GM19372 (cell line): ENCODE measurements at regions not wholly inside any gene's neighbourhood (a gene's known extent, or its start where the extent isn't known, plus 50 kb on each side); places are given as distances from the start of the nearest gene placed in this dataset.

Experiments
- ATAC-seq: cut with Tn5 transposase; IDR thresholded peaks from one replicate; pipeline ENCODE4 v1.9.1; 2021; ENCODE audit warnings: mild to moderate bottlenecking, low read depth, moderate library complexity; ENCODE audit not compliant: unreplicated experiment

DNA sequence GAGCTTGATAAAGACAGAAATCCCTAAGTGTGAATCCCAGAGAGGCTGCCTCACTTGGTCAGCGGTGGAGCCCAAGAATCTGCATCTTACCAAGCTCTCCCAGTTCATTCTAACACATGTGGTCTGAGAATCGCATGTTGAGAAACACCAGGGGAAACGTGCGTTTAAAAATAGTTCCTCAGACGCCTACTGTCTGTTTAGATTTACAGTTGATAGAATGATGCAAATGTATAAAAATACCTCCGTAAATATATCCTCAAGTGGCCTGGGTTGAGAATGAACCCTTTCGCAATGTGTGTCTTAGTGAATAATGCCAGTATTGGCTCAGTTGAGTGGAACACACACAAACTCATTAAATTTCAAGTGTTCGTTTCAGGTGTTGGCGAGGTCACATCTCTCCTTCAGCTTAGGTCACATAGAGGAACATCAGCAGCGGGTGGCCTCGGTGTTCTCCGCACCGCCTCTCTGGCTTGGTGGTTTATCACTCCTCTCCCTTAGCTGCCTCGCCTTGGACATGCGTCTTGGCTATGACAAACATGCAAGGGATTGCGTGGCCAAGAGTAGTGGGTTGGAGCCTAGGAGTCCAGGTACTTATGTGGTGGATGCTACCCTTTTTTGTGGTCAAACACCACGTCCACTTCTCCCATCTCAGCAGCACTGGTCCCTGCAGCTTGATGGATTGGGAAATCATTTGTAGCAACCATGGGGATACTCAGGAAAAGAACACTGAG is 117.6 kb upstream of the SPATA13 start:
- ATAC-seq: no peak

DNA sequence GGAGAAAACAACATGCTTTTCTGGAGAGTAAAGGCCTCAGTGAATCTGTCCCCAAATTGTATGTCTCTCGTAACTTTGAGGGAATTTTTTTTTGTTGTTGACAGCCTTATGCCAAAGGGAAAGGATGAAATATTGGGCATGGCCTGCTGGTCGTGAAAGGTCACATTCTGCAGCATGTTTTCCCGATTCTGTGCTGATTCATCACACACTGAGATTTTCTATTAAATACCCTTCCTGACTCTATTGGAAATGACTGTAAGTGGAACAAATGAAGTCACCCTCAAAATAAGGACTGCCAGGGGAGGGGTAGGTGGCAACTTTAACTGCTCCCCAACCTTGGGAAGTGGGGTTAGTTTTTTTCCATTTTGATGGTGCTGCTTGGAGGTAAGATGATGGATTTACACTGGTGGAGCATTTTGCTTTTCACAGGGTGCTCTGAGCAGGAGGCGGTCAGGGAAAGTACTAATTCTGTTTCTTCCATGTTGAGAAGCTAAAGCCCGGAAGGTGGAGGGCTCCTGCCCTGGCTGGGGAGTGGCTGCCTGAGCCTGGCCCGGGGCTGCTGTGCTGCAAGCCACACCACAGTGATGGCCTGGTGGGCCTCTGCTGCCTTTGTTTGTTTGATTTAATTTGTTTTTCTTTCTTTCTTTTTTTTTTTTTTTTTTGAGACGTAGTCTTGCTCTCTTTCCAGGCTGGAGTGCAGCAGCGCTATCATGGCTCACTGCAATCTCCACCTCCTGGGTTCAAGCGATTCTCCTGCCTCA is 116.8 kb upstream of the SPATA13 start:
- ATAC-seq: no peak

DNA sequence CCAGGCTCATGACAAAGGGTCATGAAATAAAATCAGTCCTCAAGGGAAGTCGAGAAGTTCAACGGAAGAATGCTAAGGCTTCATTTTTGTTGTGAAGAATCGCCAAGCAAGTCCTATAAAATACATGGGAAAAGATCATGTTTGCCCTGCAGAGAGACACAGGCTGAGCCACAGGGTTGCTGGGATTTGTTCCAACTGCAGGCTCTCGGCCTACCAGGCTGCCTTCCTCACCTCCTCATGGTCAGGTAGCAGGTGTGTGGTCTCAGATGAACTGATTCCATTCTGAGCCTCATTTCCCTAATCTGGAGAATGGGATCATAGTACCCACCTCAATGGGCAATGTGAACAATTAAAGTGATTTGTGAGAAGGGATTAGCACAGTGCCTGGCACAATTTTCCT is 114.9 kb upstream of the SPATA13 start:
- ATAC-seq: no peak

DNA sequence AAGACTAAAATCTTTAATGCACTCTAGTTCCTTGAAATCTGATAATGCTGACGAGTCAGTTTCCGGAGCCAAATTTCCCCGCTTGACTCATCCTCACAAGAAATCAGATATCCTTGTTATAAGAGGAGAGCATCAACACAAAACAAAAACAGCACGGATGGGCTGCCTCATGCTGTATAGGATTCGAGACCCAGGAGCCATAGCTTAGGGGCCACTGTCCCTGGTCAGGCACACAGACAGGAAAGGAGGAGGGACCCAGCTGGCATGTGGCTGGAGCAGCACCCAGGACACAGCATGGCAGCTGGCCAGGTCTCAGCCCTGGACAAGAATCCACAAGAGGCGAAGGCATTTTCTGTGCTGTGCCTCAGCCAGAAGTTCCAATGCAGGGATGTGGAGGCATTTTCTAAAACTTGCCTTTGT is 110.2 kb upstream of the SPATA13 start:
- no peak for ATAC-seq

DNA sequence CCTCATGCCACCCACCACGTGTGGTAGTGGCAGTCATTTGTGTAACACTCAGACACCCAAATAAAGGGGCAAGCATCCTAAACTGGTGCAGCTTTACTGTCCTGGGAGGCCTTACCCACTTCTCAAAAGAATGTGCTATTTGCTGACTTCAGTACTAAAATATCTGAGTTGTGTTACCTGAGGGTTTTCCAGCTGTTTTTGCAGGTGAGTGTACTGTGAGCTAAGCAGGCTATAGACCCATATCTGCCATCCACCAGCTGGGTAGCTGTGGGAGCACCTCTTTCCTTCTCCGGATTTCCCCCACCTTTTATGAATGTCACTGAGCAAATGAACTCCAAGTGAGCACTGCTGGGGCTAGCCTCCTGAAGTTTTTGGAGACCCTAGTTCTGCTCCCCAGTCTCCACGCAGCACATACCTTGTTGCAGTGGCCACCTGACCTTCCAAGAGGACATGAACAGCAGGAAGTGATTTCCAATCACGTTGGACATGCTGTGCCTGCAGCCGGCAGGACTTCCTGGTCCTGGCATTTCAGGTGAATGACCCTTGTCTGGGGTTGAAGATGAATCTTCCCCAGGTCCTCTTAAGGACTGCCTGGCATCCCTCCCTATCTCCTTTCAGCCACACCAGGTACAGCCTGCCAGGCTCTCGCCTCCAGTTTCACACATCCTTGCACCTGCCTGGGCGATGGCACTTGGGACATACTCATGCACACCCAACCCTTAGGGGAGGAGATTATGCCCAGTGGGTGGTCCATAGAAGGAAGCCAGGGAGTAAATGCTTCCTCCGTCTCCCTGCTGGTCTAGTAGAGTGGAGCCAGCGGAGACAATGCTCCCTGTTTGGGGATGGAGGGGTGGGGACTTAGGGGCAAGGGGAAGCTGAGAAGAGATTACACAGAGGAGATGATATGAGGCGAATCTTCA is 109.5 kb upstream of the SPATA13 start:
- ATAC-seq: no peak

DNA sequence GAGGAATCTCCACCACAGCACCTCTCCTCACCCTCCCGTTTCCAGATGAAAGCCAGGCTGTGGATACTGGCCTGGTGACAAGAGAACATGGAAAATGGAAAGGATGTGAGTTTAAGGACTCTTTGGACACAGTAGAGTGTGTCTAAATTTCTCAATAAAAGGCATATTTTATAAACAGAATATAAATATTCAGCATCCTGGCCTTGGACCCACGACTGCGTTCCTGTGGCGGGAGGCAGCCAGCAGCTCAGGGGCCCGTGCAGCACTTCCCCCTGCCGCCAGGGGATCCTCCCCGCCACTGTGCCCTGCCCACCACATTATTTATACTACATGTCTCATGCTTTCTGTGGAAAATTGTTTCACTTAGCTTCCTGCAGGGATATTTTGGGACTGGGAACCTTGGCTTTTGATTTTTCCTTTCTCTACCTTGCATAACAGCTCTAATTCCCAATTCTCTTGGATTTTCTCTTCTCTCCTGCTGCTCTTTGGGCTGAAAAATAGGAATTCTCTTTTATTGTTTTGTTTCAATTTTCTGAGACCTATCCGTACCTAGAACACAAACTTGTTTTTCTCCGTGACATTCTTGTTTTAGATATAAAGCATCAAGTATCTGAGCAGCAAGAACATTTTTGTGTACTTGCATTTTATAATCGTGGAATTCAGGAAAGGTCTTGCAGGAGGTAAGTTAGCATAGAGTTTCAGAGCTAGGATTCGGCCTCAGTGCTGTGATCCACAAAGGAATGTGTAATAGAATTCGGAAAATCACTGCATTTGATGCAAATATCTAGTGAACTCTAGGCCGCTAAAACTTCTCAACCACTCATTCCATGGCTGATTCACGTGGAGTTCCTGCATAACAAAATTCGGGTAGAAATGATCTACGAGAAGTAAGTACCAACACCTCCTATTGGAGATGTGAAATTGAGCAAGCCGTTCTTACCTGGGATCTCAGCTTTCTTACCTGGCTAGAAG is 107.7 kb upstream of the SPATA13 start:
- no peak for ATAC-seq

DNA sequence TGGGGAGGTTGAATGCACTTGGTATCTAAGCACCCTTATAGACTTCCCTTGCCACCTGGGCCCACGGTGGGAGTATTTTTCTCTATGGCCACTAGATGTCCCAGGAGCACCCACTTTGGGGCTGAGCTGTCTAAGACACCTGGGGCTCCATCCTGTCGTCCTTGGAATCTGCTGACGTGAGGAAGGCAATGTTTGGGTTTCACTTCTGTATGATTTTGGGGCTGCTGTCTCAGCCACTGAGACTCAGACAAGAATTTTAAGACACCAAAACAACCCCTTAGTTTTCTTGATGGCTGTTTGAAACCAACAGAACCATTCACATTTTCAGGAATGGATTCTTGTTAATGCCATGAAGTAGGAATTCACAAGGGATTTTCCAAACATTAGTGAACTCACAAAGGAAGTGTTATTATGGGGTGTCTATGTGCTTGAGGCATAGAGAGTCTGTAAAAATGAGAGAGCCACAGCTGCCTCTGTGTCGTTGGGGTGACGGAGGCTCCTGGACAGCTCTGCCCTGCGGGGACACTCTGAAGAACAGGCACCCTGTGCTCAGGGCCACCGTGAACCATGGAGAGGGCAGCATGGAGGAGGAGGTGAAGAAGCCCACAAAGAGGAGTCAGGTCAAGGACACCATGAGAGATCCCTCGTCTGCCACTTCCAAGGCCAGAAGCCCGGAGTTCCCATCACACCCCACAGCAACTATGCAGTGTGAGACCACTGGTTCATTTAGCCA is 106.8 kb upstream of the SPATA13 start:
- peak; percentile 77 for ATAC-seq

DNA sequence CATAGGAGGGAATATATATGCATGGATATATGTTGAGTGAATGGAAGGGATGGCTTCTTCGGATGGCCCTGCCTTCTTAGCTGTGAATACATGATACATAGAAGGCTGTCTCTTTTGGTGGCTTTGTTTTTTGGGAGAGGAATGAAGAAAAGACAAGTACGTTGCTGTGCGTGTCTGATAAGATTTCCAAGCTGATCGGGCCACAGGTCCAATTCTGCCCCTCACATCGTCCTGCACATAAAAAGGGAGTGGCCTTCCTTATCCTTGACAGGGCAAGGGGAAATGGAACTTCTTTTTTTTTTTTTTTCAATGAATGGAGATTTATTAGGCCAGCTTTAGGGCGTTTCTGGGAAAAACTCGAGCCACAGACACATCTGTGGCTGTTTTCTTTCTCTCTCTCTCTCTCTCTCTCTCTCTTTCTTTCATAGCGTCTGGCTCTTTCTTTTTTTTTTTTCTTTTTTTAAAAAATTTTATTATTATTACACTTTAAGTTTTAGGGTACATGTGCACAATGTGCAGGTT is 103.8 kb upstream of the SPATA13 start:
- no peak for ATAC-seq

DNA sequence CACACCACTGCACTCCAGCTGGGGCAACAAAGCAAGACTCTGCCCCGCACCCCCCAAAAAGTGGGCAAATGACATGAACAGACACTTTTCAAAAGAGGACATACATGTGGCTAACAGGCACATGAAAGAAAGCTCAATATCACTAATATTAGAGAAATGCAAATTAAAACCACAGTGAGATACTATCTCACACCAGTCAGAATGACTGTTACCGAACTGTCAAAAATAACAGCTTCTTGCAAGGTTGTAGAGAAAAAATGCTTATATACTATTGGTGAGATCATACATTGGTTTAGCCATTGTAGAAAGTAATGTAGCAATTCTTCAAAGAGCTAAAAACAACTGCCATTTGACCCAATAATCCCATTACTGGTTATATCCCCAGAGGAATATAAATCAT is 99.5 kb upstream of the SPATA13 start:
- ATAC-seq: no peak

DNA sequence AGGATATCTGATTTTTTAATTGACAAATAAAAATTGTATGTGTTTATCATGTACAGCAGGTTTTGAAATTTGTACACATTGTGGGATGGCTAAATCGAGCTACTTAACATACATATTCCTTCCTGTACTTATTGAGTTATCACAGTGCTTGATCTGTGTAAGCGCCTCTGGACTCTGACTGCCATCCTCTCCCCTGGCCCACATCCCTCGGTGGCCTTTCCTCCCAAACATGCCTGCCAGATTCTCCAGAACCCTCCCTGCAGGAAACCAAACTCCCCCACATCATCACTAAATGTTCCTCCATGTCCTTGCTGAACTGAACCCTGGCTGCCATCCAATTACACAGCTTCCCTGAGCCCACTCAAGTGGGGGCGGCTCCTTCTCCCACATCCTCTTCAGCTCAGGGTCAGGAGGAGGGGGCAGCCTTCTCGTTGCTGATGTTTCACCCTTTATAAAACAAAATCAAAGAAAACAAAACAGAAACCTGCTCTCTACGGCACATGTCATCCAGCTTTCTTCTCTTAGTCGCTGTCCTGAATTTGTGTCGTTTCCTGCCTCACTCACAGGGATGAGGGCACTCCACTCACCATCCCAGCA is 97.1 kb upstream of the SPATA13 start:
- ATAC-seq: no peak

DNA sequence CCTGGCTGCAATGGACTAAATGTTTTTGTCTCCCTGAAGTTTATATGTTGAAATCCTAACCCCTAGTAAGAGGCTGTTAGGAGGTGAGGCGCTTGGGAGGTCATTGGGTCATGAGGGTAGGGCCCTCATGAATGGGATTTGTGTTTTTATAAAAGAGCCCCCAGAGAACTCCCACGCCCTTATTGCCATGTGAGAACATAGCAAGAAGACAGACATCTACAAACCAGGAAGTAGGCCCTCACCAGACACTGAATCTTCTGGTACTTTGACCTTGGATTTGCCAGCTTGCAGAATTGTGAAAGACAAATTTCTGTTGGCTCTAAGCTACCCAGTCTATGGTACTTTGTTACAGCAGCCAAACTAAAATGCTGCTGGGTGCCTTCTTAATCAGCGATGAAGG is 96.1 kb upstream of the SPATA13 start:
- no peak for ATAC-seq

DNA sequence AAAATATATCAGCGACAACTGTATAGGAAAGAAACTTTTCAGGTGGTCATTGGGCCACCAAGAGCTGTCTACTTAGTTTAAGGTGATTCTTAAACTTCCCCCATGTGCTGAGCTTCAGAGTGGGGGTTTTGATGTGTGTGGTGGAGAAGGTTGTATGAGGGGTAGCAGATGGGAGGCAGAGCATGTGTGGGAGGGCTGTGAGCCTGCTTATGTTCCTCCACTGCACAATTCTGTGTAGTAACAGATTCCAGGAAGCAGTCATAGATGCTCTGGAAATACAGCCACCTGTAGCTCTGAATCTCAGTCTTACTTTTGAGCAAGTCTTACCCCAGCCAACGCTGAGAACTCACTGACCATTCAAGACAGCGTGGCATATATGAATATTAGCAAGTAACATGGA is 95.3 kb upstream of the SPATA13 start:
- ATAC-seq: no peak

DNA sequence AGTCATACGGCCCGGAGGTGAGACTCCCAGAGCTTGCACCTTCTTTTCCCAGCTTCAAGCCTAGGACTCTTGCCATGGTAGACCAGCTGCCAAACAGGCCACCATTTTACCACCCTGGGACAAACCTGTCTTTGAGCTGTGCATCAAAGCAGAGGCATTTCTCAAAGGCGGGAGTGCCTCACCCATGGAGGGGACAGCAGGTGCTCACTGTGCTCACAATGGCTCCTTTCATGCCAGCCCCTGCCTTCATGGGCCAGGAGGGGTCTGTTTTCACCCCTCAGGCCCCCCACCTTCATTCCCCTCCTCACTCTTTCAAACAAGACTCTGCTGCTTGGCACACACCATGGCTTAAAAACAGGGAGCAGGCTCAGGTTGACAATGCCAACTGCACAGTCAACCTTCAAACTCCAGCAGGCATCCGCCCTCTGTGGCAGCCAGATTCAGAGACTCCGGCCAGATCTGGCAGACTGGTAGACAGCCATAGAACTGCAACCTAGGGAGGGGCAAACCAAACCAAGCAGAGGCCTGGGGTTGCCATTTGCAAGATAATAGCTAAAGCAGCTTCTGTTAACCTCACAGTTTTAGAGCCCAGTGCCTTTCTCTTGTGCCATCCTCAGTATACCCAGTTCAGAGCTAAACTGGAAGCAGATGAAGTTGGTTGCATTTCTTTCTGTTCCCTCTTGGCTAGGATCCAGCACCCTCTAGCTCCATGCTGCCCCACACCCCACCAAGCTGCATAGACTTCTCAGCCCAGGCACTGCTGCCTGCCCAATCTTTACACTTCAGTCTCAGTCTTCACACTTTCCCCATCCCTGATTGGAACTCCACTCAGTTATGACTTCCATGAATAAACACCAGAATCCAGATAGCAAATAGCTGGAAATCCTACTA is 93.9 kb upstream of the SPATA13 start:
- no peak for ATAC-seq

DNA sequence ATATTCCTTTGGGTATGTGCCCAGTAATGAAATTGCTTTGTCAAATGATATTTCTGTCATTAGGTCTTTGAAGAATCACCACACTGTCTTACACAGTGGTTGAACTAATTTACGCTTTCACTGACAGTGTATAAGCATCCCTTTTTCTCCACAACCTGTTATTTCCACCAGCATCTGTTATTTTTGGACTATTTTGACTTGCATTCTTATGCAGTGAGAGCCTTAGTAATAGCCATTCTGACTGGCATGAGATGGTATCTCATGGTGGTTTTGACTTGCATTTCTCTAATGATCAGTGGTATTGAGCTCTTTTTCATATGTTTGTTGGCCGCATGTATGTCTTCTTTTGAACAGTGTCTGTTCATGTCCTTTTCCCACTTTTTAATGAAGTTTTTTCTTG is 92.0 kb upstream of the SPATA13 start:
- ATAC-seq: no peak

DNA sequence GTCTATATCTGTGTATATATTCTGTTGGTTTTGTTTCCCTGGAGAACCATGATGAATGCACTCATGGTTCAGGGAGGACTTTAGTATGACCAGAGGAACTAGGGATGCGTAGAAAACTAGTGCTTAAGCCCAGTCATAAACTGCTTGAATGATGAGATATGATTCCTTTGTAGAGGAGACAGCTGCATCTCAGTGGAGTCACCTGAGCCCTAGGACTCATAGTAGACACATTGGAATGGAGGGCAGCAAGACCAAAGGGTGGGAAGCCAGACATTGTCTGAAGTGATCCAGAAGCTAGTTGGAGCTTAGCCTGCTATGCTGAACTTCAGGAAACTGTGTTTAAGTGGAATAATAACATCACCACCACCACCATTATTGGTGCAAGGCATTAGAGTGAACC is 89.5 kb upstream of the SPATA13 start:
- no peak for ATAC-seq

DNA sequence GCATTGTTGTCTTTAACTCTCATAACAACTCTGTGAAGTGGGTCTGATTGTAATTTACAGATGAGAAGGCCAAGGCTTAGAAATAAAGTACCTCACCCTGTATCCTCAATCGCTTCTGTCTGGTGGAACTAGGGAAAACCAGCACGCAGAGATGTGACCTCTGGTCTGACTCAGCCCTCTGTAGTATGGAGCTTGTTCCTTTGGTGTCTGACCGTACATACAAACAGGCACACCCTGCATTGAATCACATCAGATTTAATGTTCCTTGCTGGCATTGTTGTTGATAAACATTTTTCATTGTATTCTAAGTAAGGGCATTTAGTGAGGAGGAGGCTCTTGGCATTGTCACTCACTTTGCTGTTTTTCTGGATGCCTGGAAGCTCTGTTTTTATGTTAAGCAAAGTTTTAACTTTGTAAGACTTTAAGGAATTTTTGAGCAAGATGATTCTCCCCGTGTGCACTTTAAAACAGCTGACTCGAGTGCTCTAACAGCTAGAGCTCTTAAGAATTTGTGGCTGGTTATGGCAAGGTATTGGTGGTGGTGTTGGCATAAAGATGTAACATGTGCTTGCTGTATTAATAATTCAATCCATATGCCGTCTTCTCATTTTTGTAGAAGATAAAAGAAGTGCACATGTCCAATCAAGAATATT is 89.0 kb upstream of the SPATA13 start:
- no peak for ATAC-seq

DNA sequence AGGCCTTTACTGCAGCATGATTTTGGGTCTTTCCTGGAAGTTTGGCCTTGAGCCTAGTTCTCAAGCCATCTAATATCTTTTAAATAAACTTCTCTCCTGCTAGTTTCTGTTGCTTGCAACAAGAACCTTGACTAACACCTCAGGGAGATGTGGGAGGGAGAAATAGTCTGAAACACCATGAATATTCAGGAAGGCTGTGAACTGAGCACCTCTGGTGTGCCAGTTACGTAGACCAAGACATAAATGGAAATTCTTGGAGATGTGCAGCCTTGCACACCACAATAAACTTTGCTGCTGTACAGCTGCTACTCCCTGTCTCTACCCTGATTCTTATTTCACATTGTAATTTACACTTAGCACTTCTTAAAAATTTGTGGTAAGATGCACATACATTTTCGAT is 86.9 kb upstream of the SPATA13 start:
- ATAC-seq: no peak
